ENCODE measurements at regions not wholly inside any gene's neighbourhood (a gene's known extent, or its start where the extent isn't known, plus 50 kb on each side); places are given as distances from the start of the nearest gene placed in this dataset.

DNA sequence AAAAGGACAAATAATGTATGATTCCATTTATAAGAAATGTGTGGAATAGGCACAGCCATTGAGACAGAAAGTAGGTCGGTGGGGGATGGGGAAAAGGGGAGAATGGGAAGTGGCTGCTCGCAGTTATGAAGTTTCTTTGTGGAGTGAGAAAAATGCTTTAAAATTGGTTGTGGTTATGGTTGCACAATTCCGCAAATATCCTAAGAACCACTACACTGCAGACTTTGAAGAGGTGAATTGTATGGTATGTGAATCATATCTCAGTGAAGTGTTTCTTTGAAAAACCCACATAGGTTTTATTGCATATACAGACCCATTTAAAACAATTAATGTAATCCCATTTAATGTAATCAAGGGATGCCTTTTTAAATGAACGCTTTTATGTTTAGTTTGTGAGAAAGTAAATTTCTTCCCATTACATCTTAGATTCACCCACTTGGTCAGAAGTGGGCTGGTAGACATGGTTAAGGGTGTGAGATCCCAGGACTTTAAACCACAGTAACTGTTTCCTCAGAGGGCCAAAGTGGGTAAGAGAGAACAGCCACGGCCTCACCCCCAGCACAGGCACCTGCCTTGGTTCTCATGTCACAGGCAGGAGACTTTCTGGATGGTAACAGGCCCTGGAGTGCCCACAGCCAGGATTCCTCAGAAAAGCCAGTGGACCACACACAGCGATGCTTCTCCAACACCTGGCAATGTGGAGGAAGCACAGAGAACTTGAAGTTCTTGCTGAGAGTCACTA lies 119.3 kb upstream of the GJB6 start:
- no peak for DNase-seq (ENCODE audit: low spot score)

GRCh38 chr13:20350819-20351218 lies 118.7 kb upstream of the GJB6 start:
- DNase-seq (ENCODE audit: low spot score) = no peak

- no peak for DNase-seq (ENCODE audit: low spot score)
Measured at GRCh38 chr13:20350382-20350763, 118.3 kb upstream of the GJB6 start.

- no peak for DNase-seq (ENCODE audit: low spot score)
Measured at GRCh38 chr13:20349564-20350381, 117.7 kb upstream of the GJB6 start.

DNA sequence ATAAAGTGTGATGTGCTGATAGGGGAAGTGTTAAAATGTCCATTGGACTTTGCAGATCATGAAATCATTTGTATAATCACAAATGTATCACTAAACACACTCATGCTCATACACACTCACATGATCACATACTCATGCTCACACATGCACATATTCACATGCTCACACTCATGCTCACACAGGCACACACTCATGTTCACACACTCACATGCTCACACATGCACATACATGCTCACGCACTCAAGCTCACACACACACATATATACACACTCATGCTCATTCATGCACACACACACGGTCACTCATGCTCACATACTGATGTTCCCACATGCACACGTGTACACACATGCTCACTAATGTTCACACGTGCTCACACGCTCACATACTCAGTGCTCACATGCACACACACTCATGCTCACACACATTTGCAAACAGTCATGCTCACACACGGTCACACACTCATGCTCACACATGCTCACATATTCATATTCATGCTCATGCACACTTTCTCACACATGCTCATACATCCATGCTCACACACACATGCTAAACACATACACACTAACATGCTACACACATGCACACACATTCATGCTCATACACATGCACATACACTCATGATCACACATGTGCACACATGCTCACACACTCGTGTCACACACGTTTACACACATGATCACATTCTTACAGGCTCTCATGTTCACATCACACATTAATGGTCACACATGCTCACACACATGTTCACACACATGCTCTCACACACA lies 116.7 kb upstream of the GJB6 start:
- no peak for DNase-seq (ENCODE audit: low spot score)

- DNase-seq (ENCODE audit: low spot score) = no peak
Measured at GRCh38 chr13:20348018-20348417, 115.9 kb upstream of the GJB6 start.

DNA sequence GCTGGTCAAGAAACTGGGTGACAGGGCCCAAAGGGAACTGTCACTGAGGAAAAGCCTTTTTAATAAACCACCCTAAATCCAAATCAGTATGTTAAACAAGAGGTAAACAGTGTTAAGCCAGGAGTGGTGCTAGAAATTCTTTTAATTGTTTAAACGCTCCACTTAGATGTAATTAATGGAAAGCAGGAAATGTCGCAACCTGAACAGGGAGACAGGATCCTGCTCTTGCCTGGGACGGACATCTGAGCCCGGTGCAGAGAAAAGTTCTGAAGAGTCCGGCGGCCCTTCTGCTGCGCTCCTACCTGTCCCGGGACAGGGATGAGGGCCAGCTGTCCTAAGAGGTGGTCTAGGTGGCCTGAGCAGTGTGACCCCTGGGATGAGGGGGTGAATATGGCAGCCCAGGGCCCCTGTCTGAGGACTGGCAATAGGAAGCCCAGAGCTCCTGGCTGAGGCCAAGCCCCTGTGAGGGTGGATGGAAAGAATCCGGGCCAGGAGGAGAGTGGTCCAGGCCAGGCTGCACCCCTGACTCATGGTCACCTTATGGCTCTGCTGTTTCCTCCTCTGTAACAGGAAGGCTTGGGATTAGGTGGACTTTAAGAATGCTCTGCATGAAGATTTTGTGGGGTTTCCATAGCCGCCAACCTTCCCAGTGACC lies 112.8 kb upstream of the GJB6 start:
- no peak for DNase-seq (ENCODE audit: low spot score)

DNA sequence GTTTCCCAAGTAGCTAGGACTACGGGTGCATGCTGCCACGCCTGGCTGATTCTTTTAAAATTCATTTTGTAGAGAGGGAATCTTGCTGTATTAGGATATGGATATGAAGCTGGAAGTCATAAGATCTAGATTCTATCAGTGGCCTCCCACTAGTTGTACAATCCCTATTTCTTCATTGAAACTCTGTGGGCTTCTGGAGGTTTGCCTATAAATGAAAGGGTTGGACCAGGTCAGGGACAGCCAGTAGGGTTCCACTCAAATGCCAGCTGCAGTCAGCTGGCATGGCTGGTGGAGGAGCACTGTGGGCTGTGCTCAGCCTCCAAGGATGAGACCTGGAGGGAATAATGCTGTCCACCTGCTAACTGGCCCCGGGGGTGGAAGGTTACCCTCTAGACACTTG lies 110.2 kb upstream of the GJB6 start:
- DNase-seq (ENCODE audit: low spot score) = no peak

DNA sequence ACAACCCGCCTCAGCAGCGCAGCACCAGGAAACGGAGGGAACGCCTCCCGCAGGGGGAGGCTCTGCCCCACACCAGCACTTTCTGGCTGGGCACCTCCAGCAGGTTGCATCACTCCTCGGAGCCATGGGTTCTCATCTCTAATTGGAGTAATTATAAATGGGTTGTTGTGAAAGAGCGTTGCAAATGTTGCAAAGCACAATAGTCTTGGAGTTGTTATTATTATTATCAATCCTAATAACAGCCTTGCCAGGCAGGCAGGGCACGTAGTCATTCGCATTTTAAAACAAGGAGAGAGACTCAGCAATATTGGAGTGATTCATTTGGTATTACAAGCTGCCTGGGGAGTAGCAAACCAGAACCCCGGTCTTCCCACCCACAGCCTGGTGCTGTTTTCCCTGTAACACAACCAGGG lies 108.6 kb upstream of the GJB6 start:
- DNase-seq (ENCODE audit: low spot score) = no peak

- DNase-seq (ENCODE audit: low spot score) = no peak
Measured at GRCh38 chr13:20340136-20340758, 108.1 kb upstream of the GJB6 start.

GRCh38 chr13:20337884-20338551 lies 105.9 kb upstream of the GJB6 start:
- no peak for DNase-seq (ENCODE audit: low spot score)

GRCh38 chr13:20336761-20337160 lies 104.6 kb upstream of the GJB6 start:
- no peak for DNase-seq (ENCODE audit: low spot score)

GRCh38 chr13:20334309-20334708 lies 102.2 kb upstream of the GJB6 start:
- DNase-seq (ENCODE audit: low spot score) = no peak

DNA sequence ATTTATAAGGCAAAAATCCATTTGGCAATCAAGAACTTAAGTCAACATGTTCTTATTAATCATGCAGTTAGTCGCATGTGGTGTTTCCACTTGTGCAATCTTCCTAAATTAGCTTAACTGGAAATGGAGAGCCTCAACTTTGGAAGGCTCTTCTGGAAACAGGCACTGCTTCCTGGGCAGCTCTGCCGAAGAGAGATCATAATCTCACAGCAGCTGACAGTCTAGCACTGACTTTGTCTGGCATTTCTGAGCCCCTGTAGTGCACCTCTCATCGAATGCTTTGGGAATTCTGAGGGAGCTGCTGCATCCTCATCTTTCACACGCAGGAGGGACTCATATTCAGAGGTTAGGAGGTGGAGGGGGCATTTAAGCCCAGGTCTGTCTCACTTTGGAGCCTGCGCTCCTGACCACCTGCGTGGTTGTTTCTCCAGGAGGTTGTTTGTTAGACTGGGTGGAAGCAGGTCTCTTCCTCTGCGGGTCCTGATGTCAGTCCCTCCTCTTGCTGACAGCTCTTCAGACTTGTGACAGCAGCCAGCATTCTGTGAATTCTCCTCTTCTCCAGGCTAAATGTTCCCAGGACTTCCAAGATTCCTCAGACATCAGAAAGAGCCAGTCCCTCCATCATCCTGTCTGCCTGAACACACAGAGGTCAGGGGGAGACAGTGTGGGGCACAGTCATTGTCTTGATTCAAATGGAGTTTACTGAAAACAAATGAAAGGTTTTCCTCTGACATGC lies 100.4 kb upstream of the GJB6 start:
- DNase-seq (ENCODE audit: low spot score) = no peak

DNA sequence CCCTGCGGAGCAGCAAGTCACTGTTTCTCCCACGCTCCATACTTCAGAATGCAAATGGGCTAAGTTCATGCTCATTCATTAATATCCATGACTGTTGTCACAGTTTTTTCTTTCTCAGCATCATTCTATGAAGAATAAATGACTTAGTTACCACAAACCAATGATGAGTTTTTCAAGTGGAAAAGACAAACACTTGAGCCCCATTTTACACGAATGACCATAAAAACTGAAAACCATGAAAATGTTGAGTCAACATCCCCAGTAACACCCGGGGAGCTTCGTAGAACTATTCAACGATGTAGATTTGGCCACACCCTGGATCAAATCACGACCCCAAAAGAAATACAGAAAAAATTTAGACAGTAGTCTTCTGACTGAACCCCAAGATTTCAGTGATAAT lies 99.8 kb upstream of the GJB6 start:
- no peak for DNase-seq (ENCODE audit: low spot score)

- no peak for DNase-seq (ENCODE audit: low spot score)
Measured at GRCh38 chr13:20331419-20331818, 99.3 kb upstream of the GJB6 start.

DNA sequence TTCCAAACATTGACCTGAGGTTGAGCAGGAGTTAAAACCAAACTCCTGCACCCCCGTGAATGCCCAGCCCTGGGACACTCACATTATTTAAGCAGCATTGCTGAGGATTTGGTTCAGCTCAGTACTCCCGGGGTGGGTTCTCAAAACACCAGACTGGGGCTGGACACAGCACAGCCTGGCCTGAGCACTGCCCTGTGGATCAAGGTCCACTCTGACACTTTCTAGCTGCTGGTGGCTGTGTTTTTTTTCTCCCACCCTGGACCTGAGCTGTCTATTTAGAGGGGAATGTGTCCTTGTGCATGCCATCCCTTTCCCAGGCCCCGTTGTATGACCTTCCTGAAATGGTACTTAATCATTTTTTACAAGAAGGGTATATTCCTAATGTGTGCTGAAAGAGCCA lies 94.7 kb upstream of the GJB6 start:
- DNase-seq (ENCODE audit: low spot score) = no peak

- DNase-seq (ENCODE audit: low spot score) = no peak
Measured at GRCh38 chr13:20326276-20326675, 94.2 kb upstream of the GJB6 start.

- DNase-seq (ENCODE audit: low spot score) = no peak
Measured at GRCh38 chr13:20320885-20321284, 88.8 kb upstream of the GJB6 start.

- no peak for DNase-seq (ENCODE audit: low spot score)
Measured at GRCh38 chr13:20313896-20314295, 81.8 kb upstream of the GJB6 start.

DNA sequence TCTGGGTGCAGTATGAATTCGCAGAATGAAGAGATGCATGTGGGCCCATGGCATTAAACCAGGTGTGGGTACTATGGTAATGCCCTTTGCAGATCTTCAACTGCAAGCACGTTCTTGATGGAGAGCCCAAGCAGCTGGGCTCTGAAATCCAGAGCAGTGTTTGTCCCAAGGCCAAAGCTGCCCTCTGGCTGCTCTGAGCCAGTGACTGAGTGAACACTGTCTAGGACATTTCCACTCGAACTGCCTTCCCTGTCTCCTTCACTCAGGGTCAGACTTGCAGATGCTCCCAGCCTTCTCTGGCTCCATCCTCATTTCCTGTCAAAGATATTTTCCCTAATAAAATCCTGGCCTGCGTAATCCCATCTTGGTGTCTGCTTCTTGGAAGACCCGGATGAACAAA lies 80.2 kb upstream of the GJB6 start:
- DNase-seq (ENCODE audit: low spot score) = no peak

Data from HuH-7 (cell line).